K562 (cell line): ENCODE measurements at regions not wholly inside any gene's neighbourhood (a gene's known extent, or its start where the extent isn't known, plus 50 kb on each side); places are given as distances from the start of the nearest gene placed in this dataset.

Source experiments
- MGA ChIP-seq: fragments of 450-650 bp; IDR thresholded peaks from 2 replicates; pipeline ENCODE4 v1.6.1; 2016; ENCODE audit warnings: mild to moderate bottlenecking, moderate library complexity
- SUPT5H ChIP-seq: fragments of 450-650 bp; IDR thresholded peaks from 2 replicates; pipeline ENCODE4 v1.6.1; 2016
- ZNF316 ChIP-seq: fragments of 450-650 bp; IDR thresholded peaks from 2 replicates; pipeline ENCODE4 v1.6.1; 2016

- TF ChIP-seq MGA (no peak), SUPT5H (no peak), ZNF316 (0 out of 2 replicates have a peak, but pooled peaks have one; percentile 7)
These were observed 180.7 kb downstream of the ZC3H11B start (continued) for GRCh38 chr1:219432191-219432606.
